H9 (cell line): ENCODE measurements at regions not wholly inside any gene's neighbourhood (a gene's known extent, or its start where the extent isn't known, plus 50 kb on each side); places are given as distances from the start of the nearest gene placed in this dataset.
"Not testable (repeated sequence)": the region's sequence is repeated elsewhere in the genome, so short reads cannot be mapped to it uniquely, and the experiment has no call there.

ENCODE experiments used
- DNase-seq: peaks from one replicate; pipeline ENCODE4 v3.0.0-alpha.2; 2017
- H2AFZ ChIP-seq: one replicate; pipeline ENCODE4 v1.6.1; 2013; ENCODE audit warnings: mild to moderate bottlenecking, low read length, control low read depth, moderate library complexity
- H2AK5ac ChIP-seq: 2 replicates; pipeline ENCODE4 v1.6.1; 2013; ENCODE audit warnings: low read length, control low read depth, mixed read lengths; ENCODE audit not compliant: insufficient read length
- H2BK120ac ChIP-seq: one replicate; pipeline ENCODE4 v1.6.1; 2013; ENCODE audit warnings: low read depth, mild to moderate bottlenecking, low read length, control low read depth, inconsistent platforms; ENCODE audit not compliant: poor library complexity, severe bottlenecking
- H2BK12ac ChIP-seq: 2 replicates; pipeline ENCODE4 v1.6.1; 2013; ENCODE audit warnings: low read length, control low read depth, mixed read lengths, low read depth; ENCODE audit not compliant: insufficient read length
- H2BK15ac ChIP-seq: 2 replicates; pipeline ENCODE4 v1.6.1; 2013; ENCODE audit warnings: low read depth, low read length, control low read depth
- H2BK20ac ChIP-seq: one replicate; pipeline ENCODE4 v1.6.1; 2013; ENCODE audit warnings: low read depth, mild to moderate bottlenecking, low read length, control low read depth, inconsistent platforms; ENCODE audit not compliant: poor library complexity, severe bottlenecking
- H2BK5ac ChIP-seq: 2 replicates; pipeline ENCODE4 v1.6.1; 2013; ENCODE audit warnings: low read length, control low read depth, mixed read lengths; ENCODE audit not compliant: insufficient read length
- H3K14ac ChIP-seq: 2 replicates; pipeline ENCODE4 v1.6.1; 2013; ENCODE audit warnings: low read length, control low read depth; ENCODE audit not compliant: insufficient read depth
- H3K18ac ChIP-seq: 2 replicates; pipeline ENCODE4 v1.6.1; 2013; ENCODE audit warnings: low read depth, mild to moderate bottlenecking, mixed read lengths, low read length, control low read depth; ENCODE audit not compliant: insufficient read length
- H3K23ac ChIP-seq: 2 replicates; pipeline ENCODE4 v1.6.1; 2013; ENCODE audit warnings: low read length, control low read depth, mixed read lengths, low read depth; ENCODE audit not compliant: insufficient read length
- H3K23me2 ChIP-seq: 2 replicates; pipeline ENCODE4 v1.6.1; 2013; ENCODE audit warnings: low read depth, mild to moderate bottlenecking, mixed read lengths, low read length, control low read depth; ENCODE audit not compliant: insufficient read length, poor library complexity, severe bottlenecking
- H3K27ac ChIP-seq: 2 replicates; pipeline ENCODE4 v1.5.1; 2013; ENCODE audit warnings: low read length, control low read depth, mixed read lengths, low read depth; ENCODE audit not compliant: insufficient read length
- H3K27me3 ChIP-seq: 2 replicates; pipeline ENCODE4 v1.6.1; 2013; ENCODE audit warnings: low read length, control low read depth, inconsistent platforms; ENCODE audit not compliant: insufficient read depth
- H3K4ac ChIP-seq: 2 replicates; pipeline ENCODE4 v1.6.1; 2013; ENCODE audit warnings: low read depth, mild to moderate bottlenecking, control low read depth, inconsistent platforms, low read length, moderate library complexity
- H3K4me1 ChIP-seq: 2 replicates; pipeline ENCODE4 v1.6.1; 2013; ENCODE audit warnings: low read length, control low read depth, inconsistent platforms; ENCODE audit not compliant: insufficient read depth
- H3K4me2 ChIP-seq: 2 replicates; pipeline ENCODE4 v1.6.1; 2013; ENCODE audit warnings: low read length, control low read depth, mixed read lengths; ENCODE audit not compliant: insufficient read length, insufficient read depth
- H3K56ac ChIP-seq: 2 replicates; pipeline ENCODE4 v1.6.1; 2013; ENCODE audit warnings: low read depth, mild to moderate bottlenecking, mixed read lengths, low read length, control low read depth; ENCODE audit not compliant: insufficient read length
- H3K79me1 ChIP-seq: 2 replicates; pipeline ENCODE4 v1.6.1; 2013; ENCODE audit warnings: low read depth, mild to moderate bottlenecking, moderate library complexity, low read length, control low read depth, inconsistent platforms; ENCODE audit not compliant: insufficient read depth, poor library complexity, severe bottlenecking
- H3K79me2 ChIP-seq: 2 replicates; pipeline ENCODE4 v1.6.1; 2013; ENCODE audit warnings: low read length, control low read depth, inconsistent platforms; ENCODE audit not compliant: insufficient read depth
- H3K9ac ChIP-seq: 2 replicates; pipeline ENCODE4 v1.6.1; 2013; ENCODE audit warnings: low read length, control low read depth, mixed read lengths; ENCODE audit not compliant: insufficient read length; ENCODE audit errors: extremely low read depth
- H3K9me3 ChIP-seq: one replicate; pipeline ENCODE4 v1.6.1; 2013; ENCODE audit warnings: low read depth, low read length, inconsistent platforms; ENCODE audit not compliant: control insufficient read depth
- H3T11ph ChIP-seq: one replicate; pipeline ENCODE4 v1.6.1; 2013; ENCODE audit warnings: mild to moderate bottlenecking, low read length, control low read depth, inconsistent platforms
- H4K20me1 ChIP-seq: one replicate; pipeline ENCODE4 v1.6.1; 2013; ENCODE audit not compliant: control insufficient read depth, insufficient read length, insufficient read depth
- H4K5ac ChIP-seq: 2 replicates; pipeline ENCODE4 v1.6.1; 2013; ENCODE audit warnings: low read depth, mild to moderate bottlenecking, mixed read lengths, low read length, control low read depth; ENCODE audit not compliant: insufficient read length
- H4K8ac ChIP-seq: replicated peaks from 2 replicates; pipeline ENCODE4 v1.6.1; 2013; ENCODE audit warnings: low read length, control low read depth, mixed read lengths, low read depth; ENCODE audit not compliant: insufficient read length
- H4K91ac ChIP-seq: 2 replicates; pipeline ENCODE4 v1.6.1; 2013; ENCODE audit warnings: low read depth, mild to moderate bottlenecking, moderate library complexity, mixed read lengths, low read length, control low read depth; ENCODE audit not compliant: insufficient read length
- H3K27ac Mint-ChIP-seq, 3 experiments: 2 replicates in 2 of 3; 3 replicates in 1 of 3; pipeline ENCODE4 v1.8.0; 2020 to 2021; ENCODE audit warnings: mixed read lengths in 3 of 3, mild to moderate bottlenecking in 1 of 3, moderate library complexity in 1 of 3
- H3K27me3 Mint-ChIP-seq: 2 replicates; pipeline ENCODE4 v1.8.0; 2021; ENCODE audit warnings: low read depth, mild to moderate bottlenecking, moderate library complexity, mixed read lengths
- H3K36me3 Mint-ChIP-seq, 3 experiments: 2 replicates in 2 of 3; 3 replicates in 1 of 3; pipeline ENCODE4 v1.8.0; 2020 to 2021; ENCODE audit warnings: low read depth in 3 of 3, mixed read lengths in 3 of 3; ENCODE audit not compliant: insufficient read depth in 1 of 3
- H3K4me1 Mint-ChIP-seq, 2 experiments: 2 replicates each; pipeline ENCODE4 v1.8.0; 2020; ENCODE audit warnings: mixed read lengths in 2 of 2
- H3K4me3 Mint-ChIP-seq, 2 experiments: 2 replicates in 1 of 2; 3 replicates in 1 of 2; pipeline ENCODE4 v1.8.0; 2020 to 2021; ENCODE audit warnings: mild to moderate bottlenecking in 2 of 2, mixed read lengths in 2 of 2, moderate library complexity in 1 of 2
- H3K9me3 Mint-ChIP-seq, 2 experiments: 2 replicates in 1 of 2; 3 replicates in 1 of 2; pipeline ENCODE4 v1.8.0; 2020; ENCODE audit warnings: mild to moderate bottlenecking in 2 of 2, mixed read lengths in 2 of 2, moderate library complexity in 1 of 2
- WGBS: extraction: QIAGEN DNeasy Blood & Tissue Kit; methylation state at CpG from one replicate; pipeline ENCODE4 v1.1.7; 2013; ENCODE audit warnings: missing lambda C conversion rate, low lambda C conversion rate, mixed read lengths; ENCODE audit not compliant: insufficient read length; ENCODE audit errors: extremely low coverage; 5-methylcytosine and 5-hydroxymethylcytosine counted together
- TF ChIP-seq, protein P1 (sequence below): fragments of 200-600 bp; sonication (generic); conservative IDR thresholded peaks from 3 replicates; pipeline ENCODE4 v1.8.0; 2021; ENCODE audit warnings: antibody characterized with exemption, mild to moderate bottlenecking

DNA sequence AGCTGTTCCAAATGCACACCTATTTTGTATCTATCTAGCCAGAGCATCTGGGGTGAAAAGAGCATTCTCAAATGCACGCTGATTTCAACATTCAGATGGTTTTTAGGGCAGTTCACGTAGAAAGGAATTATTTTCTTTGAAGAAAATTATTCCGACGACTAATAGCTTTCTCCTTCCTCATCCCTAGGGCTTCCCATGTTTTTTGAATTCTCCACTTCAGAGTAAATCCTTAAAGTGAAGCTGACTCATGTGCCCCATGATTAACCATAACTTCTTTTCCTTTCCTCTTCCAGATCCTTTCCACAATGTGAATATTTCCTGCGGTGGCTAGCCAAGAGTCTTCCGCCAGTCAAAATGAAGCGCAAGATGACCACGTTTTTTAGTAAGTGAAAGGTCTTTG is 86.7 kb upstream of the PDHA1 start:
- no peak overlapping the region for H3K14ac ChIP-seq
- WGBS, result no CpG with 5 or more reads among the region's 8 CpGs
- peaks cover 69 to 73% of the 10 kb centered on the region in 2 experiments for H3K9me3 Mint-ChIP-seq

DNA sequence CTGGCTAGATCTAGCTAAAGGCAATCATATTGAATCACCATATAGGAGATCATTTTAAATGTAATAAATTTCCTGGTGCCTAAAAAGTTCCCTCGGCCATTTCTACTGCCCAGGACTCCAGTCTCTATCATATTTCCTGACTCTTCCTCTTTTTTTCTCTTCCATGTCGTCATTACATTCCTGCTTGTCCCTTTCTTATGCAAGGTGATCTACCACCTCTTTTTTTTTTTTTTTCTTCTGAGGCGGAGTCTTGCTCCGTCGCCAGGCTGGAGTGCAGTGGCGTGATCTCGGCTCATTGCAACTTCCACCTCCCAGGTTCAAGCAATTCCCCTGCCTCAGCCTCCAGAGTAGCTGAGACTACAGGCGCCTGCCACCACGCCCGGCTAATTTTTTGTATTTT is 82.7 kb upstream of the PDHA1 start:
- H3K27ac Mint-ChIP-seq, result peak overlapping the region in 2 of 3 experiments; percentile 24 to 47; a peak in 4 of 7 replicates
- not testable (repeated sequence) for H3K79me2 ChIP-seq, H3K4me1 ChIP-seq, H2AK5ac ChIP-seq, H2BK12ac ChIP-seq, H2BK120ac ChIP-seq, H3K27ac ChIP-seq, H3K14ac ChIP-seq, H3K23ac ChIP-seq, H4K20me1 ChIP-seq, H3K23me2 ChIP-seq, H3K36me3 Mint-ChIP-seq, H3K56ac ChIP-seq, H4K91ac ChIP-seq, H3K27me3 ChIP-seq, H4K8ac ChIP-seq, H2BK15ac ChIP-seq, H3K4me2 ChIP-seq, H3T11ph ChIP-seq, H2BK5ac ChIP-seq, H3K4ac ChIP-seq, H4K5ac ChIP-seq, H2AFZ ChIP-seq, H3K4me3 Mint-ChIP-seq, H3K79me1 ChIP-seq, H3K27me3 Mint-ChIP-seq, H3K9ac ChIP-seq, H3K18ac ChIP-seq
- peak; percentile 29 for DNase-seq
- Histone ChIP-seq H2BK20ac (peak overlapping the region; percentile 75), H3K9me3 (peaks cover 20% of the 10 kb centered on the region)
- H3K9me3 Mint-ChIP-seq, result peaks cover 50 to 61% of the 10 kb centered on the region in 2 experiments
- peaks cover 9 to 13% of the 10 kb centered on the region in 2 experiments; a peak in 3 of 4 replicates for H3K4me1 Mint-ChIP-seq
- no CpG with 5 or more reads among the region's 10 CpGs for WGBS

More for the DNA sequence above, 86.7 kb upstream of the PDHA1 start:
- H3K4me3 Mint-ChIP-seq, result no peak overlapping the region
- Histone ChIP-seq H3K4ac (no peak overlapping the region), H3K23ac (no peak overlapping the region), H2BK20ac (no peak overlapping the region), H4K5ac (no peak overlapping the region), H2BK5ac (no peak overlapping the region), H2AK5ac (no peak overlapping the region), H3K9me3 (peaks cover 20% of the 10 kb centered on the region), H2AFZ (no peak overlapping the region), H3K79me1 (no peaks in the 10 kb centered on the region), H4K91ac (no peak overlapping the region), H2BK120ac (no peak overlapping the region), H3K27ac (no peak overlapping the region), H3K9ac (no peak overlapping the region), H3K4me2 (no peak overlapping the region), H3K56ac (no peak overlapping the region), H3K4me1 (no peaks in the 10 kb centered on the region), H3K79me2 (no peaks in the 10 kb centered on the region), H4K20me1 (no peaks in the 10 kb centered on the region), H3T11ph (no peak overlapping the region), H2BK15ac (no peak overlapping the region), H2BK12ac (no peak overlapping the region), H3K27me3 (no peaks in the 10 kb centered on the region), H3K18ac (no peak overlapping the region), H4K8ac (no peak overlapping the region), H3K23me2 (no peaks in the 10 kb centered on the region)
- peaks cover 6 to 10% (median 8%) of the 10 kb centered on the region in 3 experiments for H3K36me3 Mint-ChIP-seq
- no peaks in the 10 kb centered on the region for H3K27me3 Mint-ChIP-seq
- TF ChIP-seq, protein P1, sequence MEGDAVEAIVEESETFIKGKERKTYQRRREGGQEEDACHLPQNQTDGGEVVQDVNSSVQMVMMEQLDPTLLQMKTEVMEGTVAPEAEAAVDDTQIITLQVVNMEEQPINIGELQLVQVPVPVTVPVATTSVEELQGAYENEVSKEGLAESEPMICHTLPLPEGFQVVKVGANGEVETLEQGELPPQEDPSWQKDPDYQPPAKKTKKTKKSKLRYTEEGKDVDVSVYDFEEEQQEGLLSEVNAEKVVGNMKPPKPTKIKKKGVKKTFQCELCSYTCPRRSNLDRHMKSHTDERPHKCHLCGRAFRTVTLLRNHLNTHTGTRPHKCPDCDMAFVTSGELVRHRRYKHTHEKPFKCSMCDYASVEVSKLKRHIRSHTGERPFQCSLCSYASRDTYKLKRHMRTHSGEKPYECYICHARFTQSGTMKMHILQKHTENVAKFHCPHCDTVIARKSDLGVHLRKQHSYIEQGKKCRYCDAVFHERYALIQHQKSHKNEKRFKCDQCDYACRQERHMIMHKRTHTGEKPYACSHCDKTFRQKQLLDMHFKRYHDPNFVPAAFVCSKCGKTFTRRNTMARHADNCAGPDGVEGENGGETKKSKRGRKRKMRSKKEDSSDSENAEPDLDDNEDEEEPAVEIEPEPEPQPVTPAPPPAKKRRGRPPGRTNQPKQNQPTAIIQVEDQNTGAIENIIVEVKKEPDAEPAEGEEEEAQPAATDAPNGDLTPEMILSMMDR, result no peak
- no peak for DNase-seq
- no peak overlapping the region for H3K27ac Mint-ChIP-seq
- H3K4me1 Mint-ChIP-seq, result peaks cover 6 to 9% of the 10 kb centered on the region in 2 experiments; a peak in 3 of 4 replicates
